GM23338 (cell line): ENCODE measurements at regions not wholly inside any gene's neighbourhood (a gene's known extent, or its start where the extent isn't known, plus 50 kb on each side); places are given as distances from the start of the nearest gene placed in this dataset.

Source experiments
- ATAC-seq: fragments of 200-7000 bp; cut with Tn5 transposase; 3 replicates; pipeline ENCODE4 v1.9.1; 2020
- DNase-seq: peaks from one replicate; pipeline ENCODE4 v3.0.0-alpha.2; 2015; ENCODE audit warnings: low spot score
- H2AFZ ChIP-seq: fragments of 200-600 bp; sonication (generic); 2 replicates; pipeline ENCODE4 v1.8.0; 2016; ENCODE audit warnings: antibody characterized with exemption, mild to moderate bottlenecking, moderate library complexity
- H3F3A ChIP-seq: fragments of 200-600 bp; sonication (generic); replicated peaks from 2 replicates; pipeline ENCODE4 v1.8.0; 2017; ENCODE audit warnings: antibody characterized with exemption, mixed run types, low read depth
- H3K27ac ChIP-seq: fragments of 200-600 bp; sonication (generic); 2 replicates; pipeline ENCODE4 v1.6.1; 2016; ENCODE audit warnings: low read depth
- H3K27me3 ChIP-seq: fragments of 200-600 bp; sonication (generic); 2 replicates; pipeline ENCODE4 v1.8.0; 2016; ENCODE audit warnings: mild to moderate bottlenecking, mixed run types, moderate library complexity; ENCODE audit not compliant: insufficient read depth
- H3K36me3 ChIP-seq: fragments of 200-600 bp; sonication (generic); 2 replicates; pipeline ENCODE4 v1.8.0; 2016; ENCODE audit warnings: mild to moderate bottlenecking; ENCODE audit not compliant: insufficient read depth
- H3K4me1 ChIP-seq: fragments of 200-600 bp; sonication (generic); 2 replicates; pipeline ENCODE4 v1.8.0; 2016; ENCODE audit warnings: mild to moderate bottlenecking, moderate library complexity; ENCODE audit not compliant: insufficient read depth
- H3K4me2 ChIP-seq: fragments of 200-600 bp; sonication (generic); 2 replicates; pipeline ENCODE4 v1.7.1; 2017; ENCODE audit warnings: mixed run types
- H3K4me3 ChIP-seq: fragments of 200-600 bp; sonication (generic); 2 replicates; pipeline ENCODE4 v1.6.1; 2016; ENCODE audit warnings: mixed run types
- H3K79me2 ChIP-seq: fragments of 200-600 bp; sonication (generic); replicated peaks from 2 replicates; pipeline ENCODE4 v1.8.0; 2017; ENCODE audit warnings: mild to moderate bottlenecking; ENCODE audit not compliant: insufficient read depth
- H3K9me2 ChIP-seq: fragments of 200-600 bp; sonication (generic); 2 replicates; pipeline ENCODE4 v1.8.0; 2017; ENCODE audit not compliant: insufficient read depth
- H4K20me1 ChIP-seq: fragments of 200-600 bp; sonication (generic); replicated peaks from 2 replicates; pipeline ENCODE4 v1.8.0; 2017; ENCODE audit warnings: mild to moderate bottlenecking; ENCODE audit not compliant: insufficient read depth
- H3K27ac Mint-ChIP-seq: 2 replicates; pipeline ENCODE4 v1.8.0; 2020; ENCODE audit warnings: inconsistent platforms, mild to moderate bottlenecking, moderate library complexity, mixed read lengths
- H3K27me3 Mint-ChIP-seq: 3 replicates; pipeline ENCODE4 v1.8.0; 2022; ENCODE audit warnings: low read depth, mild to moderate bottlenecking, moderate library complexity, mixed read lengths, inconsistent platforms; ENCODE audit not compliant: insufficient read depth, poor library complexity
- H3K36me3 Mint-ChIP-seq: 3 replicates; pipeline ENCODE4 v1.8.0; 2021; ENCODE audit warnings: low read depth, mild to moderate bottlenecking, inconsistent platforms, moderate library complexity, mixed read lengths
- H3K4me1 Mint-ChIP-seq: 3 replicates; pipeline ENCODE4 v1.8.0; 2020; ENCODE audit warnings: mild to moderate bottlenecking, inconsistent platforms, mixed read lengths
- H3K4me3 Mint-ChIP-seq: 3 replicates; pipeline ENCODE4 v1.8.0; 2021; ENCODE audit warnings: moderate library complexity, mild to moderate bottlenecking, inconsistent platforms, mixed read lengths
- H3K9me3 Mint-ChIP-seq: 3 replicates; pipeline ENCODE4 v1.8.0; 2020; ENCODE audit warnings: moderate library complexity, mild to moderate bottlenecking, inconsistent platforms, mixed read lengths
- EZH2 ChIP-seq: fragments of 200-600 bp; sonication (generic); IDR thresholded peaks from one replicate; pipeline ENCODE4 v1.8.0; 2017; ENCODE audit warnings: antibody characterized with exemption, mild to moderate bottlenecking, low read depth; ENCODE audit not compliant: unreplicated experiment
- JUNB ChIP-seq: IDR thresholded peaks from one replicate; pipeline ENCODE4 v1.6.1; 2016; ENCODE audit warnings: antibody characterized with exemption; ENCODE audit not compliant: unreplicated experiment
- REST ChIP-seq: IDR thresholded peaks from one replicate; pipeline ENCODE4 v1.6.1; 2018; ENCODE audit warnings: antibody characterized with exemption; ENCODE audit not compliant: unreplicated experiment
- ZNF114 ChIP-seq: fragments of 250-450 bp; sonication (Bioruptor Pico); IDR thresholded peaks from 2 replicates; pipeline ENCODE4 v1.5.0; 2020; ENCODE audit warnings: mild to moderate bottlenecking, moderate library complexity
- ZNF331 ChIP-seq: fragments of 250-450 bp; sonication (Bioruptor Pico); IDR thresholded peaks from 2 replicates; pipeline ENCODE4 v1.5.0; 2020; ENCODE audit warnings: low read depth, mild to moderate bottlenecking, moderate library complexity
- ZNF462 ChIP-seq: fragments of 250-450 bp; sonication (Bioruptor Pico); IDR thresholded peaks from 2 replicates; pipeline ENCODE4 v1.5.0; 2020; ENCODE audit warnings: mild to moderate bottlenecking, moderate library complexity

- DNase-seq (no peak), ATAC-seq (no peak)
- Histone ChIP-seq H4K20me1 (no peaks in the 10 kb centered on the region), H3K27ac (no peak overlapping the region), H2AFZ (no peak overlapping the region), H3K4me3 (no peak overlapping the region), H3K27me3 (no peaks in the 10 kb centered on the region), H3F3A (no peaks in the 10 kb centered on the region), H3K4me1 (no peaks in the 10 kb centered on the region), H3K79me2 (no peaks in the 10 kb centered on the region), H3K36me3 (no peaks in the 10 kb centered on the region), H3K9me2 (peaks cover 8% of the 10 kb centered on the region; the same call in 1 of the 2 replicates), H3K4me2 (no peak overlapping the region)
- TF ChIP-seq ZNF114 (CRISPR knock-in tag) (no peak), ZNF331 (no peak), JUNB (no peak), REST (no peak), ZNF462 (no peak), EZH2 (no peak)
- H3K27me3 Mint-ChIP-seq = peaks cover 1% of the 10 kb centered on the region
- no peaks in the 10 kb centered on the region for H3K4me1 Mint-ChIP-seq
- H3K9me3 Mint-ChIP-seq = peaks cover 7% of the 10 kb centered on the region
- no peaks in the 10 kb centered on the region; the same call in 2 of the 3 replicates for H3K36me3 Mint-ChIP-seq
- no peak overlapping the region for H3K27ac Mint-ChIP-seq
- H3K4me3 Mint-ChIP-seq = no peak overlapping the region
Observed at GRCh38 chr6:67350729-67351128, 1284.4 kb upstream of the ADGRB3 start.
